B cell (primary cell): ENCODE measurements at regions not wholly inside any gene's neighbourhood (a gene's known extent, or its start where the extent isn't known, plus 50 kb on each side); places are given as distances from the start of the nearest gene placed in this dataset.

Source experiments
- ATAC-seq: fragments of 200-7000 bp; cut with Tn5 transposase; one replicate; pipeline ENCODE4 v1.10.0; 2021; ENCODE audit warnings: low read depth, mild to moderate bottlenecking, moderate number of reproducible peaks, moderate library complexity
- CTCF ChIA-PET: fragments of 350-600 bp; sonication (Branson Sonifier 250); formaldehyde crosslinking; loops from one replicate; lab custom pipeline; 2021; ENCODE audit warnings: antibody characterized with exemption, inconsistent platforms; lab: Charles Lee
- POLR2A ChIA-PET: fragments of 350-600 bp; sonication (Branson Sonifier 250); formaldehyde crosslinking; loops from one replicate; lab custom pipeline; 2021; ENCODE audit warnings: antibody characterized with exemption; lab: Charles Lee
- DNase-seq: peaks from one replicate; pipeline ENCODE4 v3.0.0; 2013
- H2AFZ ChIP-seq: 2 replicates; pipeline ENCODE4 v1.6.1; 2012; ENCODE audit warnings: mild to moderate bottlenecking, low read depth, low read length; ENCODE audit not compliant: insufficient read depth, poor library complexity, severe bottlenecking
- H3K27ac ChIP-seq, 2 donors: 1 replicate in 1 of 2; 2 replicates in 1 of 2; pipeline ENCODE4 v1.5.1; 2012 to 2013; ENCODE audit warnings: low read length in 2 of 2, mild to moderate bottlenecking in 2 of 2, moderate library complexity in 1 of 2
- H3K27me3 ChIP-seq, 4 experiments: fragments of 200-600 bp in 1 of 4; sonication (generic) in 1 of 4; replicated peaks in 1 of 4; 1 replicate in 2 of 4; 2 replicates in 2 of 4; pipeline versions ENCODE4 v1.6.1 to v1.7.0; 2013 to 2016; ENCODE audit warnings: low read length in 3 of 4, mild to moderate bottlenecking in 2 of 4, mixed read lengths in 1 of 4, moderate library complexity in 1 of 4; ENCODE audit not compliant: insufficient read depth in 4 of 4, control insufficient read depth in 3 of 4; ENCODE audit errors: control extremely low read depth in 1 of 4
- H3K36me3 ChIP-seq, 2 experiments: replicated peaks in 1 of 2; 1 replicate in 1 of 2; 2 replicates in 1 of 2; pipeline versions ENCODE4 v1.6.1 to v1.7.1; 2013; ENCODE audit warnings: low read length in 1 of 2; ENCODE audit not compliant: insufficient read depth in 2 of 2, control insufficient read depth in 1 of 2; ENCODE audit errors: control extremely low read depth in 1 of 2, extremely low read depth in 1 of 2
- H3K4me1 ChIP-seq, 2 donors: fragments of 200-600 bp in 1 of 2; sonication (generic) in 1 of 2; 1 replicate in 1 of 2; 2 replicates in 1 of 2; pipeline versions ENCODE4 v1.5.1 to v1.6.1; 2013 to 2017; ENCODE audit warnings: low read length in 2 of 2; ENCODE audit not compliant: control insufficient read depth in 2 of 2, insufficient read depth in 2 of 2
- H3K4me2 ChIP-seq: replicated peaks from 2 replicates; pipeline ENCODE3; 2012; ENCODE audit warnings: mild to moderate bottlenecking, low read depth, low read length; ENCODE audit not compliant: poor library complexity, severe bottlenecking
- H3K4me3 ChIP-seq, 5 experiments: fragments of 200-600 bp in 1 of 5; sonication (generic) in 1 of 5; 1 replicate in 3 of 5; 2 replicates in 2 of 5; pipeline versions ENCODE4 v1.5.1 to v1.7.0; 2011 to 2016; ENCODE audit warnings: low read length in 4 of 5, mild to moderate bottlenecking in 4 of 5, low read depth in 2 of 5, control low read depth in 1 of 5, moderate library complexity in 1 of 5; ENCODE audit not compliant: insufficient read depth in 1 of 5; ENCODE audit errors: control extremely low read depth in 1 of 5, extremely low read depth in 1 of 5
- H3K79me2 ChIP-seq: fragments of 200-600 bp; sonication (generic); one replicate; pipeline ENCODE4 v1.6.0; 2016; ENCODE audit warnings: low read length; ENCODE audit not compliant: control insufficient read depth, insufficient read depth
- H3K9ac ChIP-seq: fragments of 200-600 bp; sonication (generic); 2 replicates; pipeline ENCODE4 v1.6.1; 2017; ENCODE audit warnings: mild to moderate bottlenecking, low read length, moderate library complexity
- H3K9me3 ChIP-seq, 3 donors: one replicate each; pipeline versions ENCODE4 v1.6.1 to v1.7.1; 2013; ENCODE audit warnings: low read length in 2 of 3; ENCODE audit not compliant: control insufficient read depth in 2 of 3, insufficient read depth in 1 of 3; ENCODE audit errors: control extremely low read depth in 1 of 3
- H4K20me1 ChIP-seq: 2 replicates; pipeline ENCODE4 v1.6.0; 2012; ENCODE audit warnings: mild to moderate bottlenecking, low read length; ENCODE audit not compliant: insufficient read depth, control insufficient read depth, poor library complexity, severe bottlenecking
- H3K27ac Mint-ChIP-seq: one replicate; pipeline ENCODE4 v1.8.0; 2021; ENCODE audit warnings: mixed read lengths
- H3K27me3 Mint-ChIP-seq: one replicate; pipeline ENCODE4 v1.8.0; 2021; ENCODE audit warnings: mixed read lengths
- H3K4me1 Mint-ChIP-seq: one replicate; pipeline ENCODE4 v1.8.0; 2021; ENCODE audit warnings: mixed read lengths
- H3K4me3 Mint-ChIP-seq: one replicate; pipeline ENCODE4 v1.8.0; 2021; ENCODE audit warnings: mixed read lengths
- H3K9me3 Mint-ChIP-seq: one replicate; pipeline ENCODE4 v1.8.0; 2022; ENCODE audit warnings: mixed read lengths; ENCODE audit not compliant: insufficient read depth
- CTCF ChIP-seq: fragments of 200-600 bp; IDR thresholded peaks from one replicate; pipeline ENCODE4 v1.8.0; 2022; ENCODE audit warnings: antibody characterized with exemption, mild to moderate bottlenecking
- EZH2 ChIP-seq: IDR thresholded peaks from 2 replicates; pipeline ENCODE4 v1.6.1; 2012; ENCODE audit warnings: borderline replicate concordance, low read depth, mild to moderate bottlenecking, moderate library complexity, low read length; ENCODE audit not compliant: insufficient read depth, poor library complexity, severe bottlenecking
- WGBS: methylation state at CpG from one replicate; pipeline ENCODE4 v1.1.5; 2013; ENCODE audit warnings: missing lambda C conversion rate; ENCODE audit not compliant: insufficient coverage; 5-methylcytosine and 5-hydroxymethylcytosine counted together
- intact Hi-C: fragments of 100-400 bp; cut with micrococcal nuclease; formaldehyde crosslinking; loops from one replicate; pipeline ENCODE4 v1.10.0; 2022

GRCh38 chr6:139710556-139710955, 336.1 kb upstream of the CITED2 start:
- Mint-ChIP-seq H3K4me1 (no peaks in the 10 kb centered on the region), H3K27me3 (peaks cover 4% of the 10 kb centered on the region), H3K27ac (no peak overlapping the region), H3K9me3 (no peaks in the 10 kb centered on the region), H3K4me3 (no peak overlapping the region)
- Histone ChIP-seq H3K27me3 (no peaks in the 10 kb centered on the region), H3K9ac (no peak overlapping the region), H4K20me1 (no peaks in the 10 kb centered on the region), H3K4me2 (no peak overlapping the region), H2AFZ (no peak overlapping the region), H3K4me3 (no peak overlapping the region), H3K4me1 (no peaks in the 10 kb centered on the region), H3K79me2 (no peaks in the 10 kb centered on the region), H3K9me3 (no peaks in the 10 kb centered on the region), H3K27ac (no peak overlapping the region), H3K36me3 (no peaks in the 10 kb centered on the region)
- ATAC-seq = no peak
- no peak for TF ChIP-seq EZH2
- no peak for TF ChIP-seq CTCF
- DNase-seq = no peak
- POLR2A ChIA-PET = no interaction called here
- CTCF ChIA-PET = no interaction called here
- intact Hi-C loops = no loop called here

- 100% methylated on average over 6 of the region's 6 CpGs for WGBS
- CTCF ChIA-PET = no interaction called here
Observed at GRCh38 chr6:139708337-139709199, 334.1 kb upstream of the CITED2 start.

More at GRCh38 chr6:139708337-139709199, 334.1 kb upstream of the CITED2 start:
- Histone ChIP-seq H3K4me1 (no peaks in the 10 kb centered on the region), H3K4me3 (no peak overlapping the region), H3K4me2 (no peak overlapping the region), H4K20me1 (no peaks in the 10 kb centered on the region), H3K9me3 (no peaks in the 10 kb centered on the region), H3K27ac (no peak overlapping the region), H3K36me3 (no peaks in the 10 kb centered on the region), H3K27me3 (no peaks in the 10 kb centered on the region), H3K79me2 (no peaks in the 10 kb centered on the region), H2AFZ (no peak overlapping the region), H3K9ac (no peak overlapping the region)
- POLR2A ChIA-PET = no interaction called here
- TF ChIP-seq CTCF (no peak), EZH2 (no peak)
- intact Hi-C loops = no loop called here
- Mint-ChIP-seq H3K27me3 (no peaks in the 10 kb centered on the region), H3K4me1 (no peaks in the 10 kb centered on the region), H3K9me3 (no peaks in the 10 kb centered on the region), H3K27ac (no peak overlapping the region), H3K4me3 (no peak overlapping the region)
- DNase-seq (no peak), ATAC-seq (no peak)
